SK-N-SH (cell line): ENCODE measurements at regions not wholly inside any gene's neighbourhood (a gene's known extent, or its start where the extent isn't known, plus 50 kb on each side); places are given as distances from the start of the nearest gene placed in this dataset.

Experiments
- EP300 ChIP-seq, 2 experiments: IDR thresholded peaks; 2 replicates each; pipeline versions ENCODE4 v1.4.0 to v1.6.1; 2012; ENCODE audit warnings: borderline replicate concordance in 1 of 2, low read depth in 1 of 2, low read length in 1 of 2
- EZH2phosphoT487 ChIP-seq: fragments of 200-600 bp; sonication (generic); IDR thresholded peaks from 2 replicates; pipeline ENCODE4 v1.6.1; 2017; ENCODE audit warnings: low read depth, mixed run types, mild to moderate bottlenecking, antibody characterized with exemption, moderate library complexity, borderline replicate concordance
- MEF2A ChIP-seq: IDR thresholded peaks from 2 replicates; pipeline ENCODE4 v1.4.0; 2012; ENCODE audit warnings: low read depth, borderline replicate concordance
- MXI1 ChIP-seq: IDR thresholded peaks from 2 replicates; pipeline ENCODE4 v1.6.1; 2012; ENCODE audit warnings: mild to moderate bottlenecking, low read depth, low read length, improper control_type of control experiment
- NRF1 ChIP-seq: IDR thresholded peaks from 2 replicates; pipeline ENCODE4 v1.6.1; 2012; ENCODE audit warnings: low read depth, mild to moderate bottlenecking, low read length
- POLR2AphosphoS5 ChIP-seq: IDR thresholded peaks from 2 replicates; pipeline ENCODE4 v1.6.1; 2012; ENCODE audit warnings: low read depth, low read length
- RFX5 ChIP-seq: IDR thresholded peaks from 2 replicates; pipeline ENCODE4 v1.6.1; 2012; ENCODE audit warnings: mild to moderate bottlenecking, improper control_type of control experiment, low read length
- SMC3 ChIP-seq: IDR thresholded peaks from 2 replicates; pipeline ENCODE4 v1.6.1; 2012; ENCODE audit warnings: low read depth, low read length, improper control_type of control experiment
- TAF1 ChIP-seq: IDR thresholded peaks from 2 replicates; pipeline ENCODE4 v1.6.1; 2012; ENCODE audit warnings: low read depth, mild to moderate bottlenecking, low read length, moderate library complexity, borderline replicate concordance
- TF ChIP-seq, protein P1 (sequence below): fragments of 200-600 bp; sonication (generic); IDR thresholded peaks from 2 replicates; pipeline ENCODE4 v1.6.1; 2017; ENCODE audit warnings: antibody characterized with exemption, mild to moderate bottlenecking, moderate library complexity

DNA sequence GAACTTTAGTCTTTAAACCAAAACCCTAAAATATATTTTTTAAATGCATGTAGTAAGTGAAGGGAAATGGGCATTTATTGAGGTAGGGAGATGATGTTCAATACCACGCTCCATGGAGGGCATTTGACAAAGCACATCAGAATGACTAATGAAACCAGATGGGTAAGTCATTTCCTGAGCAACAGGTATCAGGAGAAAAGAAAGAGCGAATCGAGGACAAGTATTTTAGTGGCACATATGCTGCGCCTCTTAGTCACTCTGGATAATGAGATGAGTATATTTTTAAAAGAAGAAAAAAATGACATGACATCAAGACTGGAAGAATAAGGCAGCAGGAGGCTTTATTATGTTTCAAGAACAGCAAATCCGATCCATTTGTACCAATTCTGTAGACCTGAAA, 129.0 kb upstream of the ARHGEF3 start:
- TF ChIP-seq RFX5 (no peak), SMC3 (no peak), EP300 (IDR thresholded peaks at IDR 0.05; ENCODE audit: borderline replicate concordance in 1 of 2, low read depth in 1 of 2, low read length in 1 of 2) (no peak), TAF1 (no peak), MXI1 (no peak), POLR2AphosphoS5 (no peak), NRF1 (no peak), EZH2phosphoT487 (no peak), MEF2A (no peak)
- TF ChIP-seq, protein P1, sequence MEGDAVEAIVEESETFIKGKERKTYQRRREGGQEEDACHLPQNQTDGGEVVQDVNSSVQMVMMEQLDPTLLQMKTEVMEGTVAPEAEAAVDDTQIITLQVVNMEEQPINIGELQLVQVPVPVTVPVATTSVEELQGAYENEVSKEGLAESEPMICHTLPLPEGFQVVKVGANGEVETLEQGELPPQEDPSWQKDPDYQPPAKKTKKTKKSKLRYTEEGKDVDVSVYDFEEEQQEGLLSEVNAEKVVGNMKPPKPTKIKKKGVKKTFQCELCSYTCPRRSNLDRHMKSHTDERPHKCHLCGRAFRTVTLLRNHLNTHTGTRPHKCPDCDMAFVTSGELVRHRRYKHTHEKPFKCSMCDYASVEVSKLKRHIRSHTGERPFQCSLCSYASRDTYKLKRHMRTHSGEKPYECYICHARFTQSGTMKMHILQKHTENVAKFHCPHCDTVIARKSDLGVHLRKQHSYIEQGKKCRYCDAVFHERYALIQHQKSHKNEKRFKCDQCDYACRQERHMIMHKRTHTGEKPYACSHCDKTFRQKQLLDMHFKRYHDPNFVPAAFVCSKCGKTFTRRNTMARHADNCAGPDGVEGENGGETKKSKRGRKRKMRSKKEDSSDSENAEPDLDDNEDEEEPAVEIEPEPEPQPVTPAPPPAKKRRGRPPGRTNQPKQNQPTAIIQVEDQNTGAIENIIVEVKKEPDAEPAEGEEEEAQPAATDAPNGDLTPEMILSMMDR: no peak
